GM11168 (cell line): ENCODE measurements at regions not wholly inside any gene's neighbourhood (a gene's known extent, or its start where the extent isn't known, plus 50 kb on each side); places are given as distances from the start of the nearest gene placed in this dataset.
"Not testable (repeated sequence)": the region's sequence is repeated elsewhere in the genome, so short reads cannot be mapped to it uniquely, and the experiment has no call there.

ENCODE experiments used
- in situ Hi-C: fragments of 300-500 bp; cut with MboI; formaldehyde crosslinking; loops from one replicate; pipeline ENCODE4 v1.12.0; 2022; ENCODE audit warnings: low sequenced_read_pairs; ENCODE audit not compliant: unreplicated experiment

DNA sequence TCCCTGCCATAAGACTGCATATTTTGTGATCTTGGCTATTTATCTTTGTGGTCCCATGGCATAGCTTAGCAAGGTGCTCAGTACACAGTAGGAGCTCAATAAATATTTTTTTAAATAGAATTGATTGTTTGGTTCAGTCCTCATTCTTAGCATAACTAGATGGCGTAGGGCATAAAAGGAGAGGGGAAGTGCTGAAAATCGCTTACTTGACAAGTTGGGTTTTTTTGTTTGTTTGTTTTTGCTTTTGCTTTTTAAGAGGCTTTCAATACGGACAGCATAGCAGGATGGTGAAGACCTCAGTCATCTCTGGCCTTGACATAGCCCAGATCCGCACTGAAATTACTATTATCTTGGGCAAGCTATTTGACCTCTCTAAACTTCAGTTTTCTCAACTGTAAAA, 86.6 kb upstream of the RANBP3L start:
- in situ Hi-C loops, result no loop called here

DNA sequence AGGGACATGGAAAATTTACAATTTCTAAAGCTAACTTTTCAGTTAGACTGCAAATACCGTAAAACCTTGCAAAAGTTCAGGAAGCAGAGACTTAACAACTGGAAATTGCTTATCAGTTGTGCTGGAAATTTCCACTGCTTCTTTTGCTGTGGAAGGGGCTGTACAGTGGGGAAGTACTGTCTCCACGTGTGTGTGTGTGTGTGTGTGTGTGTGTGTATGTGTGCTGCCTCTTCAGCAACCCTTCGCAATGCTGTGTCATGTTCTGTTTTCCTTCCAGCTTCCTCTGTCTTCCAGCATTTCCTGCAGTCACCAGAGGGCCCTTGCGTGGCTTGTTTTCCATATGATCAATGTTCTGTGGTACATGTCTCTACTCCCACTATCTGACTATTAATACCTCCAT, 87.5 kb upstream of the RANBP3L start:
- in situ Hi-C loops, result no loop called here

DNA sequence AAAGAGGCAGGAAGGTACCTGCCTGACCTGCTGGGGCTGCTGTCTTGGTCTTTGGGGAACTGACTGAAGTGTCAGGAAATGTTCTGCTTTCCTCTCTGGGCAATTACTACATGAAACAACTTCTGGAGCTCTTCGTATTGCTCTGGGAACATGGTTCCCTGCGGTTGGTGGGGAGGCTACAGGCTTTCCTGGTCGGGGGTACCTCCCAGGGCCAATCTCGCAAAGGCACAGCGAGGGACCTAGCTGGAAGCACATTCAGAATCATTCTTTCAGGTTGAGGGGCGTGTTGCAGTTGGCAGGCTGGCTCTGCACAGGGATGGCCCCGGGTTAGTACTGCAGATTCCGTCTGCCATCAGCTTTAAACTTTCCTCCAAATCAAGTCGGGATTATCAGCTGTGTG, 88.9 kb upstream of the RANBP3L start:
- in situ Hi-C loops, result no loop called here

DNA sequence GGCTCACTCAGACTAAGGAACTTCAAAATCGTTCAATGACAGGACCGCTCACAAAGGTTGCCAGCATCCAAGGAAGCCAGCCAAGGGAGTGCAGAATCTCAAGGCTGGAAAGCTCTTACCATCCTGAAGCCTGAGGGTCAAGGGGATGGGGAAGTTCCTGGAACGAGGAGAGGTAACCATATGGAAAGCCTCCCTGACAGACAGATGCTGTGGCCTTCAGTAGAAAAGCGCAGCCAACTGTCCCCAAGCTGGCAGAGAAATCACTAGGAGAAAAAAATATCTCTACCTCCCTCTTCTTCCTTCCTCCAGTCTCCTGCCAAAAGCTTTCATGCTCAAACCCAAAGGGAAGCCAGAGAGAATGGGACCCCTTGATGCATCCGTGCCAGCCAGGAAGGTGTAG, 90.5 kb upstream of the RANBP3L start:
- in situ Hi-C loops, result no loop called here

DNA sequence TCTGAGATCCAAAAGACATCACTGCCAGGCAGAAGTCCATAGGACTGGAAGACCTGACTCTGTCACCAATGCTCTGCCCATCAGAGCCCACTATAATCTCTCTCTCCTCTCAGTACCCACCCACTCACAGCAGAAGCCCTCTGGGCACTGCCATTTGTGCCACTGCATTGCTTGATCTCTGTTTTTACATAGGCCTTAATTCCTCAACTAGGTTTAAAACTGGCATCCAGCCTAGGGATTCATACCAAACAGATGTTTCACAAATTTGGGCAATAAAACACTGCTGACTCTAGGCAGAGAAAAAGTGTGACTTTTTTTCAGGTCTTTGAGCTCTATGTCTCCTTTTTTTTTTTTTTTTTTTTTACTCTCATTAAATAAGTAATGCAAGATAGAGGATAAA, 91.1 kb upstream of the RANBP3L start:
- in situ Hi-C loops, result no loop called here

DNA sequence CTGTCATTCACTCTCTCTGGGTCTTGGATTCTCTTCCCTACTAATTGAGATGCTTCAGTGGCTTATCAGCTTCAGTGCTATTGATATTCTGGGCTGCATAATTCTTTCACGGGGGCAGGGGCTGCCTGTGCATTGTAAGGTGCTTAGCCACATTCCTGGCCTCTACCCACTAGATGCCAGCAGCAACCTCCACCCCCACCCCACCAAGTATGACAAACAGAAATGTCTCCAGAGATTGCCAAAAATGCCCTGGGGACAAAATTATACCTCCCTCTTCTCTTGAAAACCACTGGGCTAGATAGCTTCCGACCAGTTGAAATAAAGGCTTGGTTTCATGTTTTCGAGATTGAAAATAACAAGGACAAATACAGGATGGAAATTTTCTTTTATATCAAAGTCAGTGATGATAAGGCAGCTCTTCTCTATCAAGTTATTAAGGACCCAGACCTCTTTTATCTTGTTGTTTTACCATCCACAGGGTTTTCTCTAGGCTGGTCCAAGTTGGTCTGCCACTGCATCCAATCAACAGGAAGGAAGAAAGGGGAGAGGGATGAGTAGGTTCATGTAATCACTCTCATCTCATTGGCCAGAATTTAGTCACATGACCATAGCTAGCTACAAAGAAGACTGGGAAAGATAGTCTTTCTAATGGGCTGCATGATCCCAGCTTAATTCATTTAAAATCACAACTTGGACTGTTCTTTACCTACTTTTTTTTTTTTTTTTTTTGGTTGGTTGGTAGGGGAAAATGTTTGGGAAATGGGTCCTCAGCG, 92.1 kb upstream of the RANBP3L start:
- in situ Hi-C loops, result no loop called here

DNA sequence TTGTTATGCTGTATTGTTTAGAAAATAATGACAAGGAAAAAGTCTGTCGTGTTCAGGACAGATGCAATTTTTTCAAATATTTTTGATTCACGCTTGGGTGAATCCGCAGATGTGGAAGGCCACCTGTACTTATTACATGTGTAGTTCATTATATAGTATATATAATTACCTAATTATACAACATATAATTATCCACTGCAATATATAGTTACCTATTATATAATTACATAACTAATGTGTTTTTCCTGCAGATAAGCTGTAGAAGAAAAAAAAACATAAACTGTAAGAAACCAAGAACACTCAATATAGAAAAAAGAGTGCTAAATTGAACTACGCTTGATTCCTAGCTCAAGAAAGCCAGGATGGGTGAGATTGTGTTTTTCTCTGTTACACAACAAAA, 93.6 kb upstream of the RANBP3L start:
- in situ Hi-C loops, result no loop called here

DNA sequence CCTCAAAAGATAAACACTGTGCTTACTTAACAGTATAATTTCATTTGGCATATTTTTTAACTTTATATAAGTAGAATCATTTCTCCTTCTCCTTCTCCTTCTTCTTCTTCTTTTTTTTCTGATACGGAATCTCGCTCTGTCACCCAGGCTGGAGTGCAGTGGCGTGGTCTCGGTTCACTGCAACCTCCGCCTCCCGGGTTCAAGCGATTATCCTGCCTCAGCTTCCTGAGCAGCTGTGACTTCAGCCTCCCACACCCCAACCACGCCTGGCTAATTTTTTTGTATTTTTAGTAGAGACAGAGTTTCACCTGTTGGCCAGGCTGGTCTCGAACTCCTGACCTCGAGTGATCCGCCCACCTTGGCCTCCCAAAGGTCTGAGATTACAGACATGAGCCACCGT, 94.2 kb upstream of the RANBP3L start:
- in situ Hi-C loops, result not testable (repeated sequence)

DNA sequence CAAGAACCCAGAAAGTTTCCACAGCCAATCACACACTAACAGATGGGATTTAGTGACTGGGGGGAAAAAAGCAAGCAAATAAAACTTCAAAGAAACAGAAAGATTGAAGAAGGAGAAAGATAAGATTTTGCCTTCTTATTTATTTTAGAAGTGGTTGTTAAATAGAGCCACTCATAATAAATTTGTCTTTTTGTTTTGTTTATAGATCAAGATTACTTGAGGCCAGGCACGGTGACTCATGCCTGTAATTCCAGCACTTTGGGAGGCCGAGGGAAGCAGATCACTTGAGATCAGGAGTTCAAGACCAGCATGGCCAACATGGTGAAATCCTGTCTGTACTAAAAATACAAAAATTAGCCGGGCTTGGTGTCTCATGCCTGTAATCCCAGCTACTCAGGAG, 94.9 kb upstream of the RANBP3L start:
- in situ Hi-C loops, result no loop called here

DNA sequence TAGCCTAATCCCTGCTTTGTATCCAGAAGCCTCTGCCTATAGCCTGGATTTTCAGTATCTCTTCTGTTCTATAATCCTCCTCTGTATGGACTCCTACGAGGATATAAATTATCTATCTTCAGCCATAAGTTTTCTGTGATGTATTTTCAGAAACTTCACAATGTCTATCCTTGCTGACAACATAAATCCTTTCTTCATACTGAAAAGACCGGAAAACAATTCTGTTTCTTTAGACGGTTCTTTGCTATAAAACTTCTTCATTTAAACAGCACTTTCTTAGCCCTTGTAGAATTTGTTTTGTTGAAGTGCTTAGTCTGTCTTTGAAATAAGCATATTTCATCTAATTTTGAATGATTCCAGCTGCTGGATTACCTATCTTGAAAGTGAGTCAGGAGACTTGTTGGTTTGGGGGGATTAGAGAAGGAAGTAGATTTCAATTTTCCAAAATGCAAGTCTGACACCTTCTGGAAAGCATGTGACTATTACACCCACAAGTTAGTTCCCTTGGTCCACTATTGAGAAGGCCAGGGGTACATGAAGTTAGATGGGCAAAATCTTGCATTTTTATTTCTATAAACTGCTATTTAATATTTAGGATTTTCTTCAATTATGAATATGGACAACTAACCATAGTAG, 96.3 kb upstream of the RANBP3L start:
- in situ Hi-C loops, result no loop called here

DNA sequence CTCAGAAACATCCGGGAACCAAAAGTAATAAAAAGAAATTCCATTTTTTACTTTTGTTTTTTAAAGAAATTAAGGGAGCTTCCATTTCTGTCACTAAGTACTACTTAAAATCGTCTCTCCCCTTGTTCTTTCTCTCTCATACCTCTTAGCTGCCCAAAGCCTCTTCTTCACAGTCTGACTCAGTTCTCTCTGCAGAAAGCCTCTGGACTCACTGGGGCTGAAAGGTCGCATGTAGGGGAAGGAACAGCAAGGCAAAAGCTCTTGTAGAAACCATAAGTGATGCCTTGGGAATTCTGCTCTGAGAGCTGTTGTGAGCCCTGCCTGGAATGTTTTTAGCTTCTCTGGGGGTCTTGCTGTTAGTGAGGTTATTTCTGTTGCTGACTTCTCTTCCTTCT, 100.8 kb upstream of the RANBP3L start:
- in situ Hi-C loops, result no loop called here

DNA sequence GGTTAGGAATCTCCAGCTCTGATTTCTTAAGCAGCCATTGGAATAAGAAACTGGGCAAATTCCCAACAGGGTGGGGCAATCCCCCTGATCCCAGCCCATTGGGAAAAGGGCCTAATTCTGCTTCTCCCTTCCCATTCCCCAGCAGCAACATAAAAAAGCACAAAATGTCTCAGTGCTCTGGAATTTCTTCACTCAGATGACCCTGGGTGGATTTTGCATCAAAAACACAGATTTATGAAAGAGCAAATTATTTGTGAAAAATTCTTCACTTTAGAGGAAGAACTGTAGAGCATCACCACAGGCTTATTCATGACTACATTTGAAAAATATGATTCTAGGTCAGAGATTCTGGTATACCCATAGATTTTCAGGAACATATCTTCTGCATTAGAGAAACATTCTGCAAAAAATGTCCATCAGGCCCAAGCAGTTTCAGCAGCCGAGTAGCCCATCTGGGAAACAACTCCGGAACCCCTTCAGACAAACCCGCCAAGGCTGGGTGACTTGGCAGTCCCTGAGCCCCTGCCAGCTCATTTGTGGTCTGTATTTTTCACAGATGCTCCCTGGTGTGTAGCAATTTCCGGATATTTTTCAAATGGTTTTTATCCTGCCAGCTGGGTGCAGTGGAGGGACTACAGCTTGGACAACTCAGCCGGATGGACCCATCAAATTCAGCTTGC, 102.1 kb upstream of the RANBP3L start:
- in situ Hi-C loops, result no loop called here

DNA sequence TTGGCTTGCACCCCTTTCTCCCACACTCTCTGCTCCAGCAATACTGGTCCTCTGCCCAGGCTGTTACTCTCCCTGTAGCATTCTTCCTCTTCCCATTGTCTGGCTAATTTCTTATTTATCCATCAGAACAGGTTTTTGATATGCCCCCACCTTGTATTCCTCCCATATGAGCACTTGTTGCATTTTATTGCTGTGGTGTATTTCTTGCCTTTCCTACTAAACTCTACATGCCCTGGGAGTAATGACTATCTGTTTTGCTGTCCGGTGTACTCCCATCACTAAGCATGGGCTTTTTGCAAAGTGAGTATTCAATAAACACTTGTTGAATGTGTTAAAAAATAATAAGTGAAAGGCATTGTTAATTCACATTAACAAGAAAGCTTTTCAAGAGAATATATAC, 104.3 kb upstream of the RANBP3L start:
- in situ Hi-C loops, result no loop called here

DNA sequence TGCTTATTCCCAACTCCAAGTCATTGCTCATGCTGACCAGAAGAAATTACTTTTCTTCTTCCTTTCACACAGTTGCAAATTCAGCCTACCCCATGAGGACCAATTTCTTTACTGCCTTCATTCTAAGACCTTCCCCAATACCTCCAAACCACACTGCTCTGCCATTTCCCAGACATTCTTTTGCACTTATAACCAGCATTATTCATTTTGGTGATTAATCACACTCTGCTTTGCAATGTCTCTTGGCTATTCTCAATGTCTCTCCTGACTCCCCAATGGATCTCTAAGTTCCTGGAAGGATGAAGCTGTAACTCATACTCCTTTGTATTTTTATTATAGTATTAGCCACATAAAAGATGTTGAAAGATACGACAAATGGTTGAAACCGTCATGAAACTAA, 105.7 kb upstream of the RANBP3L start:
- in situ Hi-C loops, result no loop called here

DNA sequence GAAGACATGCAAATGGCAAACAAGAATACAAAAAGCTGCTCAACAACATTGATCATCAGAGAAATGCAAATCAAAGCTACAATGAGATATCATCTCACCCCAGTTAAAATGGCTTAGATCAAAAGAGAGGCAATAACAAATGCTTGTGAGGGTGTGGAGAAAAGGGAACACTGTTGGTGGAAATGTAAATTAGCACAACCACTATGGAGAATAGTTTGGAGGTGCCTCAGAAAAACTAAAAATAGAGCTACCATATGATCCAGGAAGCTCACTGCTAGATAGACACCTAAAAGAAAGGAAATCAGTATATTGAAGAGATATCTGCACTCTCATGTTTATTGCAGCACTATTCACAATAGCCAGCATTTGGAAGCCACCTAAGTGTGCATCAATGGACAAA, 108.0 kb upstream of the RANBP3L start:
- in situ Hi-C loops, result loop anchor here (10.0 kb wide), 2 partner anchors 95 to 285 kb away; no protein-coding TSS in a partner anchor

DNA sequence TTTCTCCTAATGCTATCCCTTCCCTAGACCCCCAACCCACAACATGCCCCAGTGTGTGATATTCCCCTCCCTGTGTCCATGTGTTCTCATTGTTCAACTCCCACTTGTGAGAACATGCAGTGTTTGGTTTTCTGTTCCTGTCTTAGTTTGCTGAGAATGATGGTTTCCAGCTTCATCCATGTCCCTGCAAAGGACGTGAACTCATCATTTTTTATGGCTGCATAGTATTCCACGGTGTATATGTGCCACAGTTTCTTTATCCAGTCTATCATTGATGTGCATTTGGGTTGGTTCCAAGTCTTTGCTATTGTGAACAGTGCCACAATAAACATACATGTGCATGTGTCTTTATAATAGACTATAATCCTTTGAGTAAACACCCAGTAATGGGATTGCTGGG, 109.0 kb upstream of the RANBP3L start:
- in situ Hi-C loops, result loop anchor here (10.0 kb wide), 2 partner anchors 94 to 284 kb away; no protein-coding TSS in a partner anchor

DNA sequence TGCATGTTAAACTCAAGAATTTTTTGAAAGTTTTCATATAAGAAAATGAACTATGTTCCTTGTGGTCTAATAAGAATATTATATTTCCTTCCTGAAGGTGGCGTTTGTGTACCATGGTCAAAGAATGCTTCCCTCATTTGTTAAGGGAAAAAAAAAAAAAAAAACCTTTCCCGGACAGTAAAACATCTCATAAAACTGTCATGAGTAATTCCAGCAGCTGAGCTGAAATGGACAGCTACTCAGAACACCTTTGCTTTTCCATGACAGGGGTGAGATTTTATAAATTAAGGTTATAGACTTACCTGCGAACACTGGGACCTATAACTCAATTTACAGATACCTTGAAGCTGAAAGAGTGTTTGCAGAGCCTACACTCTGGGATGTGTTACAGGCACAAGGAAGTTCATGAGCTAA, 113.2 kb upstream of the RANBP3L start:
- in situ Hi-C loops, result loop anchor here (10.0 kb wide), 2 partner anchors 90 to 280 kb away; no protein-coding TSS in a partner anchor

DNA sequence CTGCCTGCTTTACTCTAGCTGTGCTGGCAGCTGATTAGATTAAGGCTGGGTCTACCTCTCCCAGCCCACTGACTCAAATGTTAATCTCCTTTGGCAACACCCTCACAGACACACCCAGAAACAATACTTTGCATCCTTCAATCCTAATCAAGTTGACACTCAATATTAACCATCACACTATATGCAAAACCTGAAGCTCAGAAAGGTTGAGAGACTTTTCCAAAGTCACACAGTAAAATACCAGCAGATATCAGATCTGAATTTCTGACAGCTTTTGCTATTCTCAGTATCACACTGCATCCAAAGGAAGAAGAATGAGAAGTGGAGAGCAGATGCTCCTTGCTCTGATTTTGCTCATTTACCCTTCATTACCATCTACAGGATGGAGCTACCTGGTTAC, 114.9 kb upstream of the RANBP3L start:
- in situ Hi-C loops, result loop anchor here (10.0 kb wide), 2 partner anchors 88 to 278 kb away; no protein-coding TSS in a partner anchor

DNA sequence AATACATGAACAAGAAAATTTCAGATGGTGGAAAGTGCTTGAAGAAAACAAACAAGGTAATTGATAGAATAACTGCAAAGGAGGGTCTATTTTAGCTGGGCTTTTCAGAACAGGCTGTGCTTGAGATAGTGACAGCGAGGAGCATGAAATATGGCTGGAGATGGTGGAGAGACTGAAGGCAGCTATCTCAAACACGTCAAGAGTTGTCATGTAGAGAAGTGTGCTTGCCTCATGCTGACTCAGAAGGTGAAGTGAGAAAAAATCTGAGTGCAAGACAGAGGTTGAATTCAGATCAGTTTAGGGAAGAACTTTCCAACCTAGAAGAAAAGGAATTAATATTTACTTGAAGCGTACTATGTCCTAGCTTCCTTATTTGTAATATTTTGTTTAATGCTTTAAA, 115.5 kb upstream of the RANBP3L start:
- in situ Hi-C loops, result loop anchor here (10.0 kb wide), 2 partner anchors 88 to 278 kb away; no protein-coding TSS in a partner anchor

DNA sequence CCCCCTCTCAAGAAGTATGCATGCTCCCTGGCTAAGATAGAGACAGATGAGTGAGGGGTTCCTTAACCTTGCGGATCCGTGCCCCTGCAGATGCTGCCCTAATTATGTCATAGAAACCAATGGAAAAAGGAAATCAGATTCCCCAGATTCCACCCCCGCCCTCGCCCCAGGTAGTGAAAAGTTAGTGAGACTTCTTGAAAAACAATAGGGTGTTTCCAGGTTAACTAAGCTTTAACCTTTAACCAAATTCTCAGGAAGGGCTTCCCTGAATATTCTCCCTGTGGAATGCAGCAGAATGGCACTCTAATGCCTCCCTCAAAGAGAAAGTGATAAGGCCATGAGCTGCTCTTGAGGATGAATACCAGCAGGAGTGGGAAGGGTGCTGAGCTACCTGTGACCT, 116.0 kb upstream of the RANBP3L start:
- in situ Hi-C loops, result loop anchor here (10.0 kb wide), 2 partner anchors 87 to 277 kb away; no protein-coding TSS in a partner anchor
